ENCODE measurements at regions not wholly inside any gene's neighbourhood (a gene's known extent, or its start where the extent isn't known, plus 50 kb on each side); places are given as distances from the start of the nearest gene placed in this dataset.
"Not testable (repeated sequence)": the region's sequence is repeated elsewhere in the genome, so short reads cannot be mapped to it uniquely, and the experiment has no call there.

- no peak for DNase-seq
These were observed 452.5 kb downstream of the HS3ST3B1 start for GRCh38 chr17:14753383-14753782.

DNA sequence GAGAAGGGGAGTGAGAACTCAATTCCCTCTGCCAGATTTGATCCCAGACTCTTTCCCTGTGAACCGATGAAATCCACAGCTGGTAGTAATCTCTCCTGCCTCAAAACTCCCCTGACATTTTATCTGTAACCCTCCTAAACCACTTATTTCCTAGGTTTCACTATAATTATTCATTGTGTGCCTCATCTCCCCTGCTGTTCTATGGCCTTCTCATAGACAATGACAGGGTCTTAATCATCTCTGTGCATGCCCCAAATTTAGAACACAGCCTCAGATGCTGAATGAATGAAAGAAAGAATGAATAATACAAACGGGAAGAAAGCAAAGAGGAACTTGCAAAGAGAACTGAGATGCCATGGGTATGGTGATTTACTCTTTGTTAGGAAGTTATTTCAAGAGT lies 451.1 kb downstream of the HS3ST3B1 start:
- no peak for DNase-seq

DNA sequence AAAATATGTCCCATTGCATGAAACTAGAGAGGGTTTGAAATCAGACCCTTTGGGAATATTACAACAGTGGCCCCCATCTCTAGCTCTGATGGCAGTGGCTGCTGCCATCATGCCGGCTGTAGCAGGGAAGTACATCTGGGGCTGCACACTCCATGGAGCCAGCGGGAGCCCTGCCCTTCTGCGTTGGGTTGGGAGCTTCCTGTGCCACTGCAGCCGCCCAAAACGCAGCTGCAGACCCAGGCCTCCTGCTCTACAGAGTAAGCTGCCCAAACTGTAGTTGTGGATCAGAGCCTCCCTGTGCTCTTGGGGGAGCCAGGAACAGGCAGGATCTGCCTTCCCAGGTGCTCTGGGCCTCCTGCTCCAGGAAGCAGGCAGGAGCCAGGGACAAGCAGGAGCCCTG lies 450.0 kb downstream of the HS3ST3B1 start:
- no peak for DNase-seq

DNA sequence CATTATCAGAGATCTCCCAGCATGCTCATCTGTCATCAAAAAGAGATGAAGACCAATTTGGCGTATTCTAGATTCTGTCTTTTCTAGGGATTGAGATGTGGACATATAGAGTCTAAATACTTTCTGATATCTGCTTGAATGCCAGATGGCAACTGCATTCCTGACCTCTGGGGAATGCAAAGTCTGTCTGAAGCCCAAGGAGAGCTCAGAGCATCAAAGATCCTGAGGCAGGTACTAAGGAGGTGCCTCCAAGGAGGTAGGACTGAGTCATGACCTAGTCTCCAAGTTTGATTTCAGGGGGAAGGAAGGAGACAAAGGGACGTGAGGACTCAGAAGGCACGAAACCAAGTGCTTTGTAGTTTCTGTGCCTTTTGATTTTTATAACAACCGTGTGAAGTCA lies 448.4 kb downstream of the HS3ST3B1 start:
- no peak for DNase-seq

GRCh38 chr17:14748036-14748710 lies 447.3 kb downstream of the HS3ST3B1 start:
- no peak for DNase-seq

DNA sequence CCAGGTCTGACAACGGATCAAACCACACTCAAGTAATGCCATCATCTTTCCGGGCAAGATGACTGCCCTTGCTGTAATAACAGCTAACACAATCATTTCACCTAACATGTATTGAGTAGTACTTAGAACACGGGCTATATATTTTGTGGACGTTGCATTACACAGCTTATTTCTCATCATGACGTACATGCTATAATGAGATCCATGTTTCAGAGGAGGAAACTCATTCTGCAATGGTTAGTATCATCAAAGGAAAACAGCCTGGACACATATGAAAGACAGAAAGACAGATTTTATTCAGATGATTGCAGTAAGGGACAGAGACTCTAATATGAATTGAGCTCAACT lies 446.7 kb downstream of the HS3ST3B1 start:
- no peak for DNase-seq

- DNase-seq: no peak
These were observed 446.1 kb downstream of the HS3ST3B1 start for GRCh38 chr17:14746822-14747602.

- DNase-seq: no peak
These were observed 444.7 kb downstream of the HS3ST3B1 start for GRCh38 chr17:14745541-14745940.

GRCh38 chr17:14744761-14745473 lies 444.0 kb downstream of the HS3ST3B1 start:
- DNase-seq: no peak

DNA sequence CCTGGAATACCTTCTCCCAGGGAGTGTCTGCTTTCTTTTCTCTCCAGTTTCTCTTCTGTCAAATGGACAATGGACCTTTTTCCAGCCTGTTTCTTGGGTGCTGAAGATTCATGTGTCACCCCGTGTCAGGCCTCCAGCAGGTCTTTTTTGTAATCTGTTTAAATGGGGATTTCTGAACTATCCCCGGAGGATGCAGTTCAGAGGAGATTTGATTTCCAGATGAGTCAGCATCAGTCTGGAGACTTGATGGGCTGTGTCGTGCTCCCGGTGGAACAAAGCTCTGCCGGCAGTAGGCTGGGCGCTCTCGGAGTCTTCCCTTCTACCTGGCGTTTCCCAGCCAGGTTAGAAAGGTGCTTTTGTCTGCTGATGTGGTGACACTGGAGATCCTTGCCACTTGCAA lies 440.6 kb downstream of the HS3ST3B1 start:
- DNase-seq: no peak

DNA sequence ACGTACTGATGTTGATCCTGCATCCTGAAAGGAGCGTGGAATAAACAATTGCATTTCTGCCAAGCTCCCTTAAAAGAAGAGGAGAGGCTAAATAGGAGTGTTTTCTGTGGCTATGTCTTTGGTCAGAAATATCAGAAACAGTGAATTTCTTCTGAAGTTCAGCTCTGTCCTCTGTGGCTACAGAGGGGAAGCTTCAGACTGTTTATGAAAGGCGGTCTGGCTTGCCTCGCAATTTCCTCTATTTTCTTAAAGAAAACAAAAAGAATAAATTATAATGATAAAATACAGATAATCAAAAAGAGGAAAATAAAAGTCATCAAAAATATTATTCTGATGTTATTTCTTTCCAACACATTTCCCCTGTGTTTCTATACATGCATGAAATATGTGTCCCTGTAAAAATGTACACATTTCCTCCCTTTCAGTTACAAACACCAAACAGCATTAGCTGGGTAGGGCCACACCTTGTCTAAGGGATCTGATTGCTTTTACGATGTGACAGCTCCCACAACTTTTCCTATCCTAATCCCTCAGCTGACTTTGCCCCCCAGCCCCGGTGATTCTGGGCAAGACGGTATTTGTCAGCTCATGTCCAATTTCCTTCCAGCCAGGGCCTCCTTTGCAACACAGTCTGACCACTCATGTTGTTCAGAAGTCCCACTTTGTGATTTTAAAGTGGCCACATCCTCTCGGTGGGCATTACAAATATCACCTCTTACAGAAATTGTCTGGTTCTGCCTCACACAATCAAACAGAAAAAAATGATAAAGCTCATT lies 439.0 kb downstream of the HS3ST3B1 start:
- DNase-seq: no peak

GRCh38 chr17:14738652-14738988 lies 437.7 kb downstream of the HS3ST3B1 start:
- no peak for DNase-seq

GRCh38 chr17:14737984-14738651 lies 437.2 kb downstream of the HS3ST3B1 start:
- DNase-seq: no peak

DNA sequence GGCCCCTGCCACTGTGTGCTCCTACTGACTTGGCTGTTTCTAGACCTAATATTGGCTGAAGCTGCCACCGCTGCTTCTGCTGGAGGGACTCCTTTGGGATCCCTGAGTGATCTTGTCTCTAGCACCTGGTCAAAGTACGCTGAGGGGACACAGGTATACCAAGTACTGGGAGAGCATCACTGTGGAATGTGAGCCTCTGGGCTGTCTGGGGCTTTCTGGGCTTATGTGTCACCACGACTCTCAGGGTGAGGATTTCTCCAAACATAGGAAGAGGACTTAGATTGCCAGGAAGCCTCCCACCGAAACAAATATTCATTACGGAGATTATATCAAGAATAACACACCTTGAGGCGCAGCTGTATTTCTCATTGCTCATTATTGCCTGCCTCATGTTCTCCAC lies 435.8 kb downstream of the HS3ST3B1 start:
- no peak for DNase-seq

DNA sequence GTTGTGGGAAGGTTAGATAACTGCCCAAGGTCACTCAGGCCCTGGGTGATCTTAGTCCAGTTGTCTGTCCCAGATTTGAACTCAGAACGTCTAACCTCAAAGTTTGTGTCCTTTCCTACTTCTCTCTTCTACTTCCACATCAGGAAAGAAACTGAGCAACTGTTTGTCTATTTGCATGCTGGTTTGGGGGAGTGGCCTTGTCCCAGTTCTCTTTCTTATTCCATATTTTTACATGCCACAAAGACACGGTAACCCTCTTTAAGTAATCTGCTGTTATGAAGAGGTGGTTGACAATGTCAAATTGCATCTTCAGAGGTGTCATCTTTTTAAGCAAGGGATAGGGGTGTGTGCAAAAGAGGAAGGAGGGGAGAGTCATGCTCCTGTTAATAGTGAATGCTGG lies 432.5 kb downstream of the HS3ST3B1 start:
- no peak for DNase-seq

DNA sequence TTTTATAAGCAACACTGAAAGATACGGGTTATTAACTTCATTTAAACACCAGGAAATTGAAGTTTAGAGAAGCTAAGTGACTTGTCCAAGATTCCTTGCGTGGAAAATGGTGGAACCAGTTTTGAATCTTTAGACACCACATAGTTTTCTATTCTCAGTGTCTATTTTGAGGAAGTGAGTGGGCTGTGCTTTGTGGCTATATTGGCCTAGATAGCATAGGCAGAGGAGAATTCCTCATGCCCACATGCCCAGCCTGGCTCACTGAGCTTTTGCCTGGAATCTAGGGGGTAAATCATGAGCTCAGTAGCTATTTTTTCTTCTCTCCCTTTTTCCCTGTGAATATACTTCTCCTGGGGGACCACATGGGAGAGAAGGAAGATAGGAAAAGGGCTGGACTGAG lies 431.3 kb downstream of the HS3ST3B1 start:
- no peak for DNase-seq

DNA sequence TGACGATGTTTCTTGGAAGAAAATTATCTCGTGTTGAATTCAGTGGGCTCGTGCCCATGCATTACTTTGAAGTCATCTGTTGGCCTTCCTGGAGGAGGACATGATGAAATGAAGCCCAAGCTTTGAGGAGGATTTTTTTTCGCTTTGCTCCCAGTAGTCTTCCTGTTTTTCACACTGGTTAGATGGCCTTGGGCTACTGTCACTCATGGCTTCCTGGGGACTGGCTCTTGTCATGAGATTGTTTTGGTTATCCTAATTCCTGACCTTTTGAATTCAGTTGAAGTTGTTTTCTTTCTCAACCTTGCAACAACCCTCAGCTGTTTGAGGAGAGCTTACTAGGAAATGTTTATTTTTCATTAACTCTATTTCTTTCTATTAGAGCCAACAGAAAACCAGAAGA lies 430.7 kb downstream of the HS3ST3B1 start:
- DNase-seq: no peak

- DNase-seq: no peak
These were observed 429.9 kb downstream of the HS3ST3B1 start for GRCh38 chr17:14730821-14731220.

- DNase-seq: no peak
These were observed 424.8 kb downstream of the HS3ST3B1 start for GRCh38 chr17:14725729-14726128.

- DNase-seq: no peak
These were observed 423.9 kb downstream of the HS3ST3B1 start for GRCh38 chr17:14724770-14725169.

DNA sequence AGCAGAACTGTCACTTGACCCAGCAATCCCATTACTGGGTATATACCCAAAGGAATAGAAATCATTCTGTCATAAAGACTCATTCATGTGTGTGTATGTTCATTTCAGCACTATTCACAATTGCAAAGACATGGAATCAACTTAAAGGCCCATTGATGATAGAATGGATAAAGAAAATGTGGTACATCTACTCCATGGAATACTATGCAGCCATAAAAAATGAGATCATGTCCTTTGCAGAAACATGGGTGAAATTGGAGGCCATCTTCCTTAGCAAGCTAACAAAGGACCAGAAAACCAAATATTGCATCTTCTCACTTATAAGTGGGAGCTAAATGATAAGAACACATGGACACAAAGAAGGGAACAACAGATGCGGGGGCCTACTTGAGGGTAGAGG lies 422.5 kb downstream of the HS3ST3B1 start:
- not testable (repeated sequence) for DNase-seq

- DNase-seq: no peak
These were observed 419.1 kb downstream of the HS3ST3B1 start for GRCh38 chr17:14719942-14720341.

DNA sequence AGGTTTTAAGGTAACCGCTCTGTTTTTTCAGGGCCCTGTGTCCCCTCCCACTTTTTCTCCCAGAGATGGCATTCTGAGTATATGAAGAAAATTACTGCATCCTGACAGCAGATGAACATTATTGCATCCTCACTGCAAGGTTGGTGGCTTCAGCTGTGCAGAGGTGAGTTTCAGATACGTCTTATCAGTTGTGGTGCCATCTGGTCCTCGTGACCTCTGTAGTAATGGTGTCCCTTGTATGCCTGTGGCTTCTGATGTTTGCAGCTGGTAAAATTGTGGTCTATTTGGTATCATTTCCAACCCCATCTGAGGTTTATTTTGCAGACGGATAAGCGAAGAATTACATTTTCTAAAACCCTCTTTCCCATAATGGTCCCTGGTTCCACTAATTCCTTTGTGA lies 417.0 kb downstream of the HS3ST3B1 start:
- DNase-seq: no peak

Data from NCI-H510A treated with DMSO at 0.1 percent for 48 hours (cell line).